ENCODE measurements at regions not wholly inside any gene's neighbourhood (a gene's known extent, or its start where the extent isn't known, plus 50 kb on each side); places are given as distances from the start of the nearest gene placed in this dataset.

DNA sequence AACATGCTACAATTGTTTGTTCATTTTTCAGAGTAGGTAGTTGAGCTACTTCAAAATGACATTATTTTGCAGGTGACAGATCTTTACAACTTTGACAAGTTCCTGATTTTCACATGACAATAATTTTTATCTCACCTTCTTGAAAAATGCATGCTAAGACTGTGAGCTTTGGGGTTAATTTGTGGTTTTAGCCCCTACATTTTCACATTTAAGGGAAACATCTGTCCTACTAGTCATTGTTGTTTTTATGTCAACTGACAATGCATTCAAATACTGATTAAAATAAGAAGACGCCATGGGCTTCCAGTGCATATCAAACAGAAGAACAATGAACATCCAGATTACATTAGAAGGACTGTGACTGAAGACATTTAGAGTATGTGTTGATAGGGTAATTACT lies 1470.8 kb upstream of the TENM4 start:
- Histone ChIP-seq H4K8ac (ENCODE audit: low read length) (no peak overlapping the region), H2AK5ac (ENCODE audit: low read length, severe bottlenecking) (no peak overlapping the region), H3K27ac (ENCODE audit: low read length, poor library complexity, severe bottlenecking) (no peak overlapping the region), H2BK5ac (ENCODE audit: low read depth, low read length, poor library complexity, severe bottlenecking) (no peak overlapping the region), H3K36me3 (ENCODE audit: control insufficient read depth in 1 of 2, insufficient read depth in 2 of 2, low read depth in 1 of 2, low read length in 2 of 2) (no peaks in the 10 kb centered on the region), H3K9ac (ENCODE audit: low read length) (no peak overlapping the region), H3K9me3 (ENCODE audit: control insufficient read depth, low read length) (no peaks in the 10 kb centered on the region), H3K4me2 (ENCODE audit: low read length, poor library complexity, severe bottlenecking) (no peak overlapping the region), H3K27me3 (ENCODE audit: control insufficient read depth in 1 of 2, insufficient read depth in 1 of 2, low read length in 2 of 2) (no peaks in the 10 kb centered on the region), H3K79me1 (replicated peaks; ENCODE audit: low read length, poor library complexity, severe bottlenecking) (no peaks in the 10 kb centered on the region), H2AFZ (ENCODE audit: low read depth, low read length) (no peak overlapping the region), H3K18ac (ENCODE audit: low read depth in 1 of 2, low read length in 2 of 2) (no peak overlapping the region), H2BK120ac (ENCODE audit: low read depth, low read length) (no peak overlapping the region), H2BK15ac (ENCODE audit: low read depth, poor library complexity, severe bottlenecking) (no peak overlapping the region), H3K4me1 (ENCODE audit: control insufficient read depth, insufficient read depth, low read depth, low read length) (no peaks in the 10 kb centered on the region), H4K91ac (ENCODE audit: low read length) (no peak overlapping the region), H3K23ac (ENCODE audit: low read length in 2 of 2) (no peak overlapping the region), H3K4ac (ENCODE audit: low read depth in 1 of 2, low read length in 2 of 2) (no peak overlapping the region), H3K4me3 (ENCODE audit: insufficient read depth in 1 of 2, low read depth in 1 of 2, low read length in 2 of 2) (no peak overlapping the region), H2BK12ac (ENCODE audit: low read length in 2 of 2) (no peak overlapping the region), H3K14ac (ENCODE audit: low read length in 2 of 2) (no peak overlapping the region)
- WGBS, result no CpG with 5 or more reads among the region's 1 CpG
- no peak for DNase-seq

DNA sequence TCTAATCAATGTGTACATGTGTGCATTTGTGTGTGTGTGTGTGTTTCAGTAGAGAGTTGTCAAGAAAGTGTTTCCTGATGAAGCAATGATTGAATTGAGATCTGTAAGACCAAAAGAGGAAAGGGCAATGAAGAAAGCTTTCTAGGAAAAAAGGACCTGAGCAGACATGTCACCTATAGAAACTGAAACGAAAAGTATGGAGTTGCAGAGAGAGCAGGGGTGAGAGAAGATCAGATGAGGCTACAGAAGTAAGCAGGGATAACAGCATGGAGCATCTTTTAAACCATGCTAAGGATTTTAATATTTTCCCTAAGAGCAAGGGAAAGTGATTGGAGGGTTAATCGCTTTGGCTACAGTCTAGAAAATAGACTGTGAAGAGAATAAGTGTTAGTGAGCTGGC lies 1459.4 kb upstream of the TENM4 start:
- DNase-seq, result no peak
- Histone ChIP-seq H3K4me2 (ENCODE audit: low read length, poor library complexity, severe bottlenecking) (no peak overlapping the region), H2BK12ac (ENCODE audit: low read length in 2 of 2) (no peak overlapping the region), H3K4me1 (ENCODE audit: control insufficient read depth, insufficient read depth, low read depth, low read length) (no peaks in the 10 kb centered on the region), H3K4ac (ENCODE audit: low read depth in 1 of 2, low read length in 2 of 2) (no peak overlapping the region), H3K36me3 (ENCODE audit: control insufficient read depth in 1 of 2, insufficient read depth in 2 of 2, low read depth in 1 of 2, low read length in 2 of 2) (no peaks in the 10 kb centered on the region), H2BK120ac (ENCODE audit: low read depth, low read length) (no peak overlapping the region), H3K23ac (ENCODE audit: low read length in 2 of 2) (no peak overlapping the region), H2AK5ac (ENCODE audit: low read length, severe bottlenecking) (no peak overlapping the region), H4K8ac (ENCODE audit: low read length) (no peak overlapping the region), H3K4me3 (ENCODE audit: insufficient read depth in 1 of 2, low read depth in 1 of 2, low read length in 2 of 2) (no peak overlapping the region), H2BK15ac (ENCODE audit: low read depth, poor library complexity, severe bottlenecking) (no peak overlapping the region), H3K14ac (ENCODE audit: low read length in 2 of 2) (no peak overlapping the region), H3K27ac (ENCODE audit: low read length, poor library complexity, severe bottlenecking) (no peak overlapping the region), H3K9ac (ENCODE audit: low read length) (no peak overlapping the region), H3K79me1 (replicated peaks; ENCODE audit: low read length, poor library complexity, severe bottlenecking) (no peaks in the 10 kb centered on the region), H3K18ac (ENCODE audit: low read depth in 1 of 2, low read length in 2 of 2) (no peak overlapping the region), H3K9me3 (ENCODE audit: control insufficient read depth, low read length) (no peaks in the 10 kb centered on the region), H3K27me3 (ENCODE audit: control insufficient read depth in 1 of 2, insufficient read depth in 1 of 2, low read length in 2 of 2) (no peaks in the 10 kb centered on the region), H2AFZ (ENCODE audit: low read depth, low read length) (no peak overlapping the region), H4K91ac (ENCODE audit: low read length) (no peak overlapping the region), H2BK5ac (ENCODE audit: low read depth, low read length, poor library complexity, severe bottlenecking) (no peak overlapping the region)
- WGBS, result 93% methylated on average over 2 of the region's 2 CpGs

DNA sequence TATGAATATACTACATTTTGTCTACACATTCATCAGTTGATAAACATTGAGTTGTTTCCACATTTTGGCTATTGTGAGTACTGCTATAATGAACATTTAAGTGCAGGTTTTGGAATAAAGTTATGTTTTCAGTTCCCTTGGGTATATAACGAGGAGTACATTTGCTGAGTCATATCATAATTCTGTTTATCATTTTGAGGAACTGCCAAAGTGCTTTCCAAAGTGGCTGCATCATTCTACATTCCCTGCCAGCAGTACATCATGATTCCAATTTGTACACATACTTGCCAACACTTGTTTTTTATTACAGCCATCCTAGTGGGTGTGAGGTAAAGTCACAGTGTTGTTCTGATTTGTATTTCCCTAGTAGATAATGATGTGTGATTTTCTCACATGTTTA lies 1458.6 kb upstream of the TENM4 start:
- Histone ChIP-seq H2BK120ac (ENCODE audit: low read depth, low read length) (no peak overlapping the region), H2AFZ (ENCODE audit: low read depth, low read length) (no peak overlapping the region), H3K4me3 (ENCODE audit: insufficient read depth in 1 of 2, low read depth in 1 of 2, low read length in 2 of 2) (no peak overlapping the region), H3K9me3 (ENCODE audit: control insufficient read depth, low read length) (no peaks in the 10 kb centered on the region), H3K9ac (ENCODE audit: low read length) (peak overlapping the region; percentile 14), H2AK5ac (ENCODE audit: low read length, severe bottlenecking) (no peak overlapping the region), H2BK12ac (ENCODE audit: low read length in 2 of 2) (no peak overlapping the region), H4K8ac (ENCODE audit: low read length) (no peak overlapping the region), H4K91ac (ENCODE audit: low read length) (no peak overlapping the region), H3K4me2 (ENCODE audit: low read length, poor library complexity, severe bottlenecking) (no peak overlapping the region), H2BK15ac (ENCODE audit: low read depth, poor library complexity, severe bottlenecking) (no peak overlapping the region), H3K14ac (ENCODE audit: low read length in 2 of 2) (no peak overlapping the region), H3K4ac (ENCODE audit: low read depth in 1 of 2, low read length in 2 of 2) (no peak overlapping the region), H3K79me1 (replicated peaks; ENCODE audit: low read length, poor library complexity, severe bottlenecking) (no peaks in the 10 kb centered on the region), H3K23ac (ENCODE audit: low read length in 2 of 2) (no peak overlapping the region), H3K36me3 (ENCODE audit: control insufficient read depth in 1 of 2, insufficient read depth in 2 of 2, low read depth in 1 of 2, low read length in 2 of 2) (no peaks in the 10 kb centered on the region), H3K27ac (ENCODE audit: low read length, poor library complexity, severe bottlenecking) (no peak overlapping the region), H3K4me1 (ENCODE audit: control insufficient read depth, insufficient read depth, low read depth, low read length) (no peaks in the 10 kb centered on the region), H3K18ac (ENCODE audit: low read depth in 1 of 2, low read length in 2 of 2) (no peak overlapping the region), H2BK5ac (ENCODE audit: low read depth, low read length, poor library complexity, severe bottlenecking) (no peak overlapping the region), H3K27me3 (ENCODE audit: control insufficient read depth in 1 of 2, insufficient read depth in 1 of 2, low read length in 2 of 2) (no peaks in the 10 kb centered on the region)
- WGBS, result no CpG with 5 or more reads among the region's 1 CpG
- DNase-seq, result no peak

DNA sequence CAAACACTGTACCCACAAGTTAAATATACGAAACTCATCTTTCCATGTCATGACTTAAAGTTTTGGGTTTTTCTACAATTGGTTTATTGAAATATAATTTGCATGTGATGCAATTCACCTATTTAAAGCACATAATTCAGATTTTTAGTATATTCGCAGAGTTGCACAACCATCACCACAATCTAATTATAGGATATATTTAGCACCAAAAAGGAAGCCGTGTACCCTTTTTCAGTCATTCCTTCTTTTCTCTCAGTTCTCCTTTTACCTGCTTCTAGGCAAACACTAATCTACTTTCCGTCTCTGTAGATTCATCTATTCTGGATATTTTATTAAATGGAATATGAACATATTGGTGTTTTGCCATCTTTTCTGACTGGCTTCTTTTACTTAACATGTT lies 1458.1 kb upstream of the TENM4 start:
- Histone ChIP-seq H2BK5ac (ENCODE audit: low read depth, low read length, poor library complexity, severe bottlenecking) (no peak overlapping the region), H3K9ac (ENCODE audit: low read length) (peak overlapping the region; percentile 14), H4K91ac (ENCODE audit: low read length) (no peak overlapping the region), H2BK120ac (ENCODE audit: low read depth, low read length) (no peak overlapping the region), H3K23ac (ENCODE audit: low read length in 2 of 2) (no peak overlapping the region), H3K4me3 (ENCODE audit: insufficient read depth in 1 of 2, low read depth in 1 of 2, low read length in 2 of 2) (no peak overlapping the region), H3K79me1 (replicated peaks; ENCODE audit: low read length, poor library complexity, severe bottlenecking) (no peaks in the 10 kb centered on the region), H3K27me3 (ENCODE audit: control insufficient read depth in 1 of 2, insufficient read depth in 1 of 2, low read length in 2 of 2) (no peaks in the 10 kb centered on the region), H2AK5ac (ENCODE audit: low read length, severe bottlenecking) (no peak overlapping the region), H3K27ac (ENCODE audit: low read length, poor library complexity, severe bottlenecking) (no peak overlapping the region), H3K18ac (ENCODE audit: low read depth in 1 of 2, low read length in 2 of 2) (no peak overlapping the region), H4K8ac (ENCODE audit: low read length) (no peak overlapping the region), H2BK12ac (ENCODE audit: low read length in 2 of 2) (no peak overlapping the region), H3K9me3 (ENCODE audit: control insufficient read depth, low read length) (no peaks in the 10 kb centered on the region), H3K36me3 (ENCODE audit: control insufficient read depth in 1 of 2, insufficient read depth in 2 of 2, low read depth in 1 of 2, low read length in 2 of 2) (no peaks in the 10 kb centered on the region), H3K4me2 (ENCODE audit: low read length, poor library complexity, severe bottlenecking) (no peak overlapping the region), H3K14ac (ENCODE audit: low read length in 2 of 2) (no peak overlapping the region), H2BK15ac (ENCODE audit: low read depth, poor library complexity, severe bottlenecking) (no peak overlapping the region), H2AFZ (ENCODE audit: low read depth, low read length) (no peak overlapping the region), H3K4me1 (ENCODE audit: control insufficient read depth, insufficient read depth, low read depth, low read length) (no peaks in the 10 kb centered on the region), H3K4ac (ENCODE audit: low read depth in 1 of 2, low read length in 2 of 2) (no peak overlapping the region)
- DNase-seq, result no peak
- 100% methylated on average over 2 of the region's 4 CpGs for whole genome bisulfite sequencing
